SK-N-SH (cell line): ENCODE measurements at regions not wholly inside any gene's neighbourhood (a gene's known extent, or its start where the extent isn't known, plus 50 kb on each side); places are given as distances from the start of the nearest gene placed in this dataset.

Source experiments
- CTCF ChIA-PET: fragments of 300-600, 350-600 bp; formaldehyde crosslinking; extraction: SDS; loops from one replicate; lab custom pipeline; 2021; lab: Yijun Ruan, JAX
- POLR2A ChIA-PET: fragments of 350-600 bp; sonication (Branson Sonifier 250); formaldehyde crosslinking; extraction: SDS; loops from one replicate; lab custom pipeline; 2020; ENCODE audit warnings: antibody characterized with exemption, inconsistent platforms; lab: Yijun Ruan, JAX
- DNase-seq: peaks from one replicate; pipeline ENCODE4 v3.0.0; 2012
- H2AFZ ChIP-seq: fragments of 200-600 bp; sonication (generic); 2 replicates; pipeline ENCODE4 v1.8.1; 2016; ENCODE audit warnings: antibody characterized with exemption, mild to moderate bottlenecking, low read depth
- H3F3A ChIP-seq: fragments of 200-600 bp; sonication (generic); replicated peaks from 2 replicates; pipeline ENCODE3; 2016; ENCODE audit warnings: antibody characterized with exemption, mild to moderate bottlenecking; ENCODE audit not compliant: insufficient read depth
- H3K27ac ChIP-seq, 2 experiments: fragments of 200-500 bp in 1 of 2; fragments of 200-600 bp in 1 of 2; sonication (Bioruptor generic) in 1 of 2; sonication (generic), shearing (Covaris generic) in 1 of 2; 2 replicates each; pipeline versions ENCODE4 v1.5.1 to v1.6.1; 2014 to 2016; ENCODE audit warnings: low read depth in 2 of 2, inconsistent platforms in 1 of 2, low read length in 1 of 2, mild to moderate bottlenecking in 1 of 2, mixed read lengths in 1 of 2
- H3K27me3 ChIP-seq: fragments of 200-600 bp; sonication (generic), shearing (Covaris generic); 2 replicates; pipeline ENCODE4 v1.6.1; 2016; ENCODE audit warnings: mixed run types; ENCODE audit not compliant: insufficient read depth
- H3K36me3 ChIP-seq, 2 experiments: fragments of 200-500 bp in 1 of 2; fragments of 200-600 bp in 1 of 2; sonication (Bioruptor generic) in 1 of 2; sonication (generic) in 1 of 2; replicated peaks in 1 of 2; 2 replicates each; pipeline versions ENCODE3 to v1.5.1; 2014 to 2016; ENCODE audit warnings: low read length in 1 of 2, mild to moderate bottlenecking in 1 of 2; ENCODE audit not compliant: insufficient read depth in 2 of 2, control insufficient read depth in 1 of 2
- H3K4me1 ChIP-seq, 2 experiments: fragments of 200-500 bp in 1 of 2; fragments of 200-600 bp in 1 of 2; sonication (Bioruptor generic) in 1 of 2; sonication (generic), shearing (Covaris generic) in 1 of 2; 2 replicates each; pipeline versions ENCODE4 v1.5.1 to v1.6.1; 2014 to 2016; ENCODE audit warnings: low read depth in 1 of 2, low read length in 1 of 2, mixed run types in 1 of 2; ENCODE audit not compliant: insufficient read depth in 2 of 2, control insufficient read depth in 1 of 2
- H3K4me2 ChIP-seq: fragments of 200-600 bp; sonication (generic), shearing (Covaris generic); 2 replicates; pipeline ENCODE4 v1.6.1; 2017; ENCODE audit warnings: mixed run types
- H3K4me3 ChIP-seq, 2 experiments: fragments of 200-500 bp in 1 of 2; fragments of 200-600 bp in 1 of 2; sonication (Bioruptor generic) in 1 of 2; sonication (generic), shearing (Covaris generic) in 1 of 2; 2 replicates each; pipeline versions ENCODE4 v1.5.1 to v1.8.1; 2014 to 2016; ENCODE audit warnings: low read depth in 2 of 2, inconsistent platforms in 1 of 2, low read length in 1 of 2, mild to moderate bottlenecking in 1 of 2, mixed read lengths in 1 of 2, moderate library complexity in 1 of 2
- H3K79me2 ChIP-seq: fragments of 200-600 bp; sonication (generic); 2 replicates; pipeline ENCODE4 v1.8.1; 2017; ENCODE audit warnings: mild to moderate bottlenecking; ENCODE audit not compliant: insufficient read depth
- H3K9ac ChIP-seq: fragments of 200-600 bp; sonication (generic); 2 replicates; pipeline ENCODE4 v1.6.1; 2017; ENCODE audit warnings: mixed run types
- H3K9me2 ChIP-seq: fragments of 200-600 bp; sonication (generic); 2 replicates; pipeline ENCODE4 v1.6.1; 2017; ENCODE audit warnings: mixed run types
- H3K9me3 ChIP-seq: fragments of 200-600 bp; sonication (generic); 2 replicates; pipeline ENCODE4 v1.6.1; 2017; ENCODE audit warnings: mixed run types, mild to moderate bottlenecking, moderate library complexity
- H4K20me1 ChIP-seq: fragments of 200-600 bp; sonication (generic); 2 replicates; pipeline ENCODE4 v1.6.1; 2017; ENCODE audit warnings: mild to moderate bottlenecking, mixed run types; ENCODE audit not compliant: insufficient read depth
- EZH2phosphoT487 ChIP-seq: fragments of 200-600 bp; sonication (generic); IDR thresholded peaks from 2 replicates; pipeline ENCODE4 v1.6.1; 2017; ENCODE audit warnings: low read depth, mixed run types, mild to moderate bottlenecking, antibody characterized with exemption, moderate library complexity, borderline replicate concordance
- FOSL2 ChIP-seq: IDR thresholded peaks from 2 replicates; pipeline ENCODE4 v1.4.0; 2012; ENCODE audit warnings: low read depth, mild to moderate bottlenecking, moderate library complexity, borderline replicate concordance
- FOXM1 ChIP-seq: IDR thresholded peaks from 2 replicates; pipeline ENCODE4 v1.4.0; 2012; ENCODE audit warnings: low read depth, mild to moderate bottlenecking
- GATA2 ChIP-seq: sonication (generic); formaldehyde crosslinking; IDR thresholded peaks from 2 replicates; pipeline ENCODE4 v1.5.0; 2020; ENCODE audit warnings: mild to moderate bottlenecking, missing genetic modification reagents
- MAX ChIP-seq: IDR thresholded peaks from 2 replicates; pipeline ENCODE4 v1.4.0; 2012; ENCODE audit warnings: low read depth
- NFIC ChIP-seq: IDR thresholded peaks from 2 replicates; pipeline ENCODE4 v1.4.0; 2012; ENCODE audit warnings: borderline replicate concordance
- NRF1 ChIP-seq: IDR thresholded peaks from 2 replicates; pipeline ENCODE4 v1.6.1; 2012; ENCODE audit warnings: low read depth, mild to moderate bottlenecking, low read length
- RFX5 ChIP-seq: IDR thresholded peaks from 2 replicates; pipeline ENCODE4 v1.6.1; 2012; ENCODE audit warnings: mild to moderate bottlenecking, improper control_type of control experiment, low read length
- SIN3A ChIP-seq: IDR thresholded peaks from 2 replicates; pipeline ENCODE4 v1.6.1; 2012; ENCODE audit warnings: low read depth, mild to moderate bottlenecking, low read length, moderate library complexity, borderline replicate concordance
- TAF1 ChIP-seq: IDR thresholded peaks from 2 replicates; pipeline ENCODE4 v1.6.1; 2012; ENCODE audit warnings: low read depth, mild to moderate bottlenecking, low read length, moderate library complexity, borderline replicate concordance
- TCF12 ChIP-seq: IDR thresholded peaks from 2 replicates; pipeline ENCODE4 v1.4.0; 2012
- TEAD4 ChIP-seq: IDR thresholded peaks from 2 replicates; pipeline ENCODE4 v1.4.0; 2012; ENCODE audit warnings: mild to moderate bottlenecking, borderline replicate concordance; ENCODE audit not compliant: insufficient read depth
- USF1 ChIP-seq: IDR thresholded peaks from 2 replicates; pipeline ENCODE4 v1.4.0; 2012; ENCODE audit warnings: low read depth, borderline replicate concordance
- YY1 ChIP-seq: IDR thresholded peaks from 2 replicates; pipeline ENCODE4 v1.4.0; 2012; ENCODE audit warnings: low read depth, mild to moderate bottlenecking
- ZBTB33 ChIP-seq: IDR thresholded peaks from 2 replicates; pipeline ENCODE4 v1.4.0; 2012; ENCODE audit warnings: low read depth, borderline replicate concordance
- WGBS: methylation state at CpG from one replicate; pipeline ENCODE4 v1.1.6; 2017; ENCODE audit warnings: low lambda C conversion rate; 5-methylcytosine and 5-hydroxymethylcytosine counted together

GRCh38 chr9:29440449-29440848 is 1867.2 kb upstream of the C9orf72 start:
- DNase-seq = no peak
- 79% methylated on average over 4 of the region's 4 CpGs for WGBS
- ChIA-PET POLR2A (no interaction called here), CTCF (no interaction called here)
- Histone ChIP-seq H3K9me2 (no peaks in the 10 kb centered on the region), H3K4me3 (no peak overlapping the region), H3K27ac (peak overlapping the region in 1 of 2 experiments; percentile 39; a peak in 2 of 4 replicates), H3K4me1 (no peaks in the 10 kb centered on the region), H4K20me1 (no peaks in the 10 kb centered on the region), H3F3A (no peaks in the 10 kb centered on the region), H3K27me3 (no peaks in the 10 kb centered on the region), H3K9me3 (no peaks in the 10 kb centered on the region), H3K79me2 (no peaks in the 10 kb centered on the region), H3K4me2 (no peak overlapping the region), H3K36me3 (no peaks in the 10 kb centered on the region), H2AFZ (no peak overlapping the region), H3K9ac (no peak overlapping the region)
- TF ChIP-seq EZH2phosphoT487 = no peak
- no peak for TF ChIP-seq SIN3A
- TF ChIP-seq FOXM1 = no peak
- TF ChIP-seq NRF1 = no peak
- no peak for TF ChIP-seq TAF1

- Histone ChIP-seq H3F3A (no peaks in the 10 kb centered on the region), H3K9ac (no peak overlapping the region), H3K4me3 (no peak overlapping the region), H3K27ac (no peak overlapping the region), H3K27me3 (no peaks in the 10 kb centered on the region), H4K20me1 (no peaks in the 10 kb centered on the region), H3K79me2 (no peaks in the 10 kb centered on the region), H3K36me3 (no peaks in the 10 kb centered on the region), H3K4me2 (no peak overlapping the region), H3K4me1 (no peaks in the 10 kb centered on the region), H2AFZ (no peak overlapping the region), H3K9me3 (no peaks in the 10 kb centered on the region), H3K9me2 (no peaks in the 10 kb centered on the region)
- TF ChIP-seq ZBTB33 (no peak), SIN3A (no peak), TEAD4 (no peak), USF1 (no peak), NRF1 (no peak), GATA2 (CRISPR knock-in tag) (no peak), MAX (no peak), RFX5 (no peak), FOSL2 (no peak), NFIC (no peak), TCF12 (no peak), YY1 (no peak)
- WGBS = 69% methylated on average over 3 of the region's 3 CpGs
- ChIA-PET POLR2A (no interaction called here), CTCF (no interaction called here)
- no peak for DNase-seq
Measured at GRCh38 chr9:29445751-29446150, 1872.5 kb upstream of the C9orf72 start.
